ENCODE measurements at regions not wholly inside any gene's neighbourhood (a gene's known extent, or its start where the extent isn't known, plus 50 kb on each side); places are given as distances from the start of the nearest gene placed in this dataset.
A peak's percentile ranks its signal among the peaks of the same experiment; 100 is the strongest.
"Not testable (repeated sequence)": the region's sequence is repeated elsewhere in the genome, so short reads cannot be mapped to it uniquely, and the experiment has no call there.

DNA sequence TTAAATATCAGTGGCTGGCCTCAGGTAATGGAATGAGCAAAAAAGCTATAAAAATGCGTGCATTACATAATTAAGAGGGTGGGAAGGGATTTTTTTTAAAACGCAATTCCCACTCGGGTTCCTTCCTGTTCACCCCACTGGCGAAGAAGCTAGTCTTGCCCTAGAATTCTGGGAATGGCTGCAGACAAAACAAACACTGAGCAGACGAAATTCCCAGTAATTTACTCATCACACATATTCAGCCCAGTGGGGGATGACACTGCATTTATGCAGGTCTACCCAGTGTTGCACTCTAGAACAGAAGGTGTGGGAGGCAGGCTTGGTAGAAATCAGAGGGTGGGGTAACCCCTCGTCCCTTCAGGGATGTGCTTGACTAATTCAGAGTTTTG lies 2695.0 kb upstream of the DEFB115 start:
- DNase-seq (ENCODE audit: low read depth in 1 of 2, low spot score in 1 of 2): no peak

DNA sequence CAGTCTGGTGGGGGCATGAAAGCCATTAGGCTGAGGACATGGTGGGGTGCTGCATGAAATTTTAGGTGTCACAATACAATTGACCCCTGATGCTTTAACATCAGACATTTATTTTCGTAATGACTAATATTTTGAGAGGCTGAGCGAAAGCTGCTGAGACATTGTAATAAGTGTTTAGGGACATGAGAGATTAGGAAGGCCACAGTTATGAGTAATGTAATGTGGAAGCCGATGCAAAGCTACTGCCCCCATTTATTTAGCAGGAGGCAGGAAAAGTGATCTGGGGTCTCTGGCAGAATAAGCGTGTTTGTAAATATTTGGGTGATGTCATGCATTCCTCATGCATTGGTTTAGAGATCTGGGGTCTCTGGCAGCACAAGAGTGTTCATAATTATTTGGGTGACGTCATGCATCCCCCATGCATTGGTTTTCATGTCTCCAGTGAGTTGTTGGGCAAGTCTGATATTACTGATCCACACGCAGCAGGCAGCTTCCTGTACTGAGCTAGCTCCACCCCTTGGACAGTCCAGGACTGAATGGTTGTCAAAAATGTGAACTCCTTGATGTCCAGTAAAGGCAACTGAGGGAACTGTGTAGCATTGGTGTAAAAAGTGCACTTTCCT lies 2694.5 kb upstream of the DEFB115 start:
- not testable (repeated sequence) for DNase-seq (ENCODE audit: low read depth in 1 of 2, low spot score in 1 of 2)

DNA sequence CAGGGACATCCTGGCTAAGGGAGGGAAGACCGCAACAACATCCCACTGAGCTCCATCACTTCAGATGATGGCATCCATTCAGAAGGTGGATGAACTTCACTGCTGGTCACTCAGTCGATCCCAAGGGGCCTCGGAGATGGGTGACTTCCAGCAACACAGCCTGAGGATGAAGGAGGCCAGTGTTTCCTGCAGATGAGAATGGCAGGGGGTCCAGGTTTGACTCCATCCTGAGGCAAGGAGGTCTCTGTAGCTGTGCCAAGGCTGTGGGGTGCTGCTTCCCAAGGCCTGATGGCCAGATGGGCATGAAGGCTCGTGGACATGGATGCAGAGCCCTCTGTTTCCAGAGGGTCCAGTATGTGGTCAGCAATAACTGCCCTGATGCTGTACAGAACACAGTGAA lies 2693.4 kb upstream of the DEFB115 start:
- DNase-seq (ENCODE audit: low read depth in 1 of 2, low spot score in 1 of 2): not testable (repeated sequence)

DNA sequence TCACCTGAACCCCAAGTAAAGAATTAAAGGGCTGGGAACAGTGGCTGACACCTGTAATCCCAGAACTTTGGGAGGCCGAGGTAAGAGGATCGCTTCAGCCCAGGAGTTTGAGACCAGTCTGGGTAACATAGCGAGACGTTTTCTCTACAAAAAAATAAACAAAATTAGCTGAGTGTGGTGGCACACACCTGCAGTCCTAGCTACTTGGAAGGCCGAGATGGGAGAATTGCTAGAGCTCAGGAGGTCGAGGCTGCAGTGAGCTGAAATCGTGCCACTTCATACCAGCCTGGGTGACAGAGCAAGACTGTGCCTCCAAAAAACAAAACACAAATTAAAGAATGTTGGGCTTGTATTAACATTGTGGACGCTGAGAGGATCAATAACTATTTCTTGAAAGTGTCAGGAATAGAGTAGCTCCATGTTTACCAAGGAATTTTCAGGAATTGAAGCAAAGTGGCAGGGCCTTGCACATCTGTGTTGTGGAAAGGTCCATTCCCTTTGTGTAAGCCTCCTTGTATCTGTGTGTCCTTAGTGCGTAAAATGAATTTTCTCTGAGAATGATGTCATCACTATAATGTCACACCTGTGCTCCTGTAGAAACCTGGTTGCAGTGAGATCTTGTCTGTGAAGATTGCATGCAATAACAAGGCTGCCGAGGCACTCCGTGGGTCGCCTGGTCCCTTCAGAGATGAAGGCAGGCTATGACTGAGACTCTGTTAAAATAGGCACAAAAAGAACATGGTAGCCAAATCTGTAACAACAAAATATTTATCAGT lies 2692.6 kb upstream of the DEFB115 start:
- not testable (repeated sequence) for DNase-seq (ENCODE audit: low read depth in 1 of 2, low spot score in 1 of 2)

DNA sequence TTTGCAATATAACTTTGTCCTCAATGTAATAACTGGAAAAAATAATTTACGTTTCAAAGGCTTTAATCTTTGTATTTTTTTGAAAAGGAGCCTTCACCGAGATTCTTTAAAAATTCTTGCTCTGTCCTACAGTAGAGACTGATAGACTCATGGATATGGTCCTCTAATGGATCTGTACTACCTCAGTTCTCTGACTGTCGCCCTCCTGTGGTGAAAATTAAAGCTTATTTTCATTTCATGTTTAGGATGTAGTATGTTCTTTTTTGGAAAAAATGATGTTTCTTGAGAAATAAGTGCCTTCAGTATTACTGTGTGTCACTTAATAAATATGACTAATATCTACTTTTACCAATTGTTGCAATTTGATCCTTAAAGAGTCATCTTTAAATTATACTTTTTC lies 2681.5 kb upstream of the DEFB115 start:
- not testable (repeated sequence) for DNase-seq (ENCODE audit: low read depth in 1 of 2, low spot score in 1 of 2)

DNA sequence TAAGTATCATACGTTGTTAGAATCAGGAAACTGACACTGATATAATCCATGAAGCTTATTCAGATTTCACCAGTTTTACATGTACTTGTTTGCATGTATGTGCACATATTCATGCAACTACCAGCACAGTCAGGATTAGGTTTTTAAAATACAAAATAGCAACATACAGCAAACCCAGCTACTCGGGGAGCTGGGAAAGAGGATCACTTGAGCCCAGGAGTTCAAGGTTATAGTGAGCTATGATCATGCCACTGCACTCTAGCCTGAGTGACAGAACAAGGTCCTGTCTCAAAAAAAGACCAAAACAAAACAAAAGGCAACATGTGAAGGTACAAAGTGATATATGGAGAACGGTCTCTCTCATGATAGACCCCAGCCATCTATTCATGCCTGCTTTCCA lies 2665.8 kb upstream of the DEFB115 start:
- not testable (repeated sequence) for DNase-seq (ENCODE audit: low read depth in 1 of 2, low spot score in 1 of 2)

DNA sequence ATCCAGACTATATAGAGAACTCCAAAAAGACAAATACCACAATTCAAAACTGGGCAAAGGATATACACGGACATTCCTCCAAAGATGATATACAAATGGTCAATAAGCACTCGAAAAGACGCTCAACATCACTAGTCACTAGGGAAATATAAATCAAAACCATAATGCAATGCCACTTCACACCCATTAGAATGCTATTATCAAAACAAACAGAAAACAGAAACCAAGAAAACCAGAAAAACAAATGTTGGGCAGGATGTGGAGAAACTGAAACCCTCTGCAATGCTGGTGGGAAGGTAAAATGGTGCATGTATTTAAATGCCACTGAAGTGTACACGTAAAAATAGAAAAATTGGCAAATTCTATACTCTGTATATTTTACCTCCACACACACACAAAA lies 2664.1 kb upstream of the DEFB115 start:
- DNase-seq (ENCODE audit: low read depth in 1 of 2, low spot score in 1 of 2): not testable (repeated sequence)

DNA sequence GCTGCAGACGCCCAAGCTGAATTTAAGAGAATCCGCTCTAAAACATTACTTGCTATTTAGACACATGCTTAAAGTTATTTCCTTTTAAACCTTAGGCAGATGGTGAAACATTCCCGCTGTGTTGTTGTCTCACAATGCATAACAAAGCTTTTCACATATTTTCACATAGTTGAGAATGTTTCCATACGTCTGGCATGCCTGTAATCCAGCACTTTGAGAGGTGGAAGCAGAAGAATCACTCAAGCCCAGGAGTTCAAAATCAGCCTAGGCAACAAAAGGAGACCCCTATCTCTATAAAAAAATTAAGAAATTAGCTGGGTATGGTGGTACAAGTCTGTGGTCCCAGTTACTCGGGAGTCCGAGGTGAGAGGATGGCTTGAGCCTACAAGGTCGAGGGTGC lies 2663.0 kb upstream of the DEFB115 start:
- not testable (repeated sequence) for DNase-seq (ENCODE audit: low read depth in 1 of 2, low spot score in 1 of 2)

DNA sequence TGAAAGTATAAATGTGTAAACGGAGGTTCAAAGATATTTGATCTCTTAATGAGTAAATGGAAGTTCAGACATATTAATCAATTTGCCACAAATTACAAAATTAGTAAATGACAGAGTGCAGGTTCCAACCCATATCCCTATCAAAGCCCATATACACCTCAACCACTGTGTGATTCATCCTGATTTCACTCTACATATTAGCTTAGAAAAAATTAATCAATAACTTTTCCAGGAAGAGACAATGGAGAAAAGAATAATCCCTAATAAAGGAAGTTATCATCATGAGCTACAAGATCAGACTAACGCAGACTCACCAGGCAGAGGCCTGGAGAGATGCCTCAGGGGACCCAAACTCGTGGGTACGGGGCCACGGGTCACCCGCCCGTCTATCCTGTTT lies 2655.5 kb upstream of the DEFB115 start:
- not testable (repeated sequence) for DNase-seq (ENCODE audit: low read depth in 1 of 2, low spot score in 1 of 2)

DNA sequence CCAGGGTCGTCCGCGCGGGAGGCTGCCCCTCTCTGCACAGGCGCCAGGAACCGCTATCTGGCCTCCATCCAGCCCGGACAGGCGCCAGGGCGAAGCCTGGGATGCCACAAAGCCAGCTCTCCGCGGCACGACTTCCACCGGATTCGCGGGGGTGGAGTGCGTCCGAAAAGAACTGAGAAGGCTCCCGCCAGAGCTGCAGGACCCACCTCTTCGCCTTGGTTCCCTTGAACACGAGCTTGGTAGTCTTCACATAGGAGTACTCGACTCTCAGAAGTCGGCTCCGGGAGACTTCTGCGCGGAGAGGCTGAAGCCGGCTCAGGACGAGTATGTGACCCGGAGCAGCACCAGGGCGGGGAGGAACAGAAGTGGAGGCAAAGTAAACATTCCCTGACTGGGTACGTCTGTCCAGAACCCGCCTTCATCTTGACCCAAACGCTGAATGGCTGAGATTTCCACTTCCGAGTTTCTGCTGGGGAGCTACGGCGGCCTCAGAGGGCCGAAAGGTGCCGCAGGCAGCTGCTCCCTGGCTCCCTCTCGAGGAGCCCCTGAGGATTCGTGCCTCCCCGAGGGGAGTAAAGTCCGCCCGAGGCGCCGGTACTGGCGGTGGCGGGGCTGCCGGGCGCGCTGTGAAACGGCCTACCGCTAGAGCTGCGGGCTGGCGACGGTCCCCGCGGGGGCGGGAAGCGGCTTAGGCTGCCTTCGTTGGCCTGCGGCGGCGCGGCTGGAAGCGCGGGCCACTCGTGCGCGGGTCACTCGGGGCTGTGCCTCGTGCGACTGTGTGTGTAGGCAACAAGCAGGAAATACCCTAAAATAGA lies 2654.9 kb upstream of the DEFB115 start:
- DNase-seq (ENCODE audit: low read depth in 1 of 2, low spot score in 1 of 2): peak; percentile 60 to 64

DNA sequence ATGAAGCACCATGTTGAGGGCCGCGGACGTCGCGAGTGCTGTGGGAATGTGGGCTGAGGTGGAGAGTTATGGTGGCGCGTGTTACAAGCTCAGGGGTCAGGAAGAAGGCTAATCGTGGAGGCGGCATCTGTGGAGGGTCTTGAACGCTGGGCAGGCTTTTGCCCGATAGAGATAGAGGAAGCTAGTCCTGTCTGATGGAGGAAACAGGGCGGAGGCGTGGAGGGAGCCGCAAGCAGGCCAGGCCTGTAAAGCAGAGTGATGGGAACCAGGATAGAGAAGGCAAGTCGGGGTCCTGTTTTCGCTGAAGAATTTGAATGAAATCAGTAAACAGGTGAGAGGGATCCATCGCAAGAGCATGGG lies 2654.3 kb upstream of the DEFB115 start:
- DNase-seq (ENCODE audit: low read depth in 1 of 2, low spot score in 1 of 2): not testable (repeated sequence)

DNA sequence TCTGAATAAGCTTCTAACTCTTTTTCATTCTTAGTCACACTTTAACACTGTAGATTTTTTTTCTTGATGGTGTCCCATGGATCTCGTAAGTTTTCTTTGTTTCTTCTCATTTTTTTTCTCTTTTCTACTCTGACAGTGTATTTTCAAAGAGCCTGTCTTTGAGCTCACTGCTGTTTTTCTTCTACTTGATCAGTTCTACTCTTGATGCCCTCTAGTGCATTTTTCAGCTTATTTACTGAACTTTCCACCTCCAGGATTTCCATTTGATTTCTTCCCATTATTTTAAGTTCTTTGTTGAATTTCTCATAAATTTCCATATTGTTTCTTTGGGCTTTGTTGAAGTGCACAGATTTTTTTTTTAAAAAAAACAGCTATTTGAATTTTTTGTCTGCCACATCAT lies 2641.1 kb upstream of the DEFB115 start:
- no peak for DNase-seq (ENCODE audit: low read depth in 1 of 2, low spot score in 1 of 2)

DNA sequence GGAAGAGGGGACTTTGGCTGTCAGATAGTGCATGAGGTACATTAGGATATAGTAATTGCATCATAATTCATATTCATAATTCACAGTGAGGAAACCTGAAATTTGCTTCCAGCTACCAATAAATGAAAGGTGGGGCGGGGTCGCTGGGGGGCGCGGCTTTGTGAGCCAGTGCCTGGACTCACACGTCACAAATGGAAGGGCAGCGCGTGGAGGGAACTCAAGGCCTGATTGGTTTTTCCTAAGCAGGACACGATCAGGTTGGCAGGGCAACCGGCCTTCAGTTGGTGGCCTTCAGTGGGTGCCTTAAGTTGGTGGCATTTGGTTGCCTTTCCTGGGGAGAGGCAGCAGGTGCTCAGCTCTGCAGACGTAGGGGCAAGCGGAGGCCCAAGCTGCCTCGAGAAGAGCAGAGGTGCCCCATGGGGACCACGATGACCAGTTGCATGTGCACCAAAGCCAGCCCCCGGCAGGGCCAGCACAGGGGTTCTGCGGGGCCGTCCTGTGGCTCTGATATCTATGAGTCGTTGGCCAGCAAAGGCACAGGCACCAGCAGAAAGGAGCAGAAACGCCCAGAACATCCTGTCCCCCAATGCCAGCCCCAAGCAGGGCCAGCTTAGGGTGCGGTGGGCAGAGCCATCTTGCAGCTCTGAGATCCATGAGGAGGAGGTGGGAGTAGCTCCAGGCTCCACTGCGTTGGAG lies 2637.4 kb upstream of the DEFB115 start:
- DNase-seq (ENCODE audit: low read depth in 1 of 2, low spot score in 1 of 2): not testable (repeated sequence)

DNA sequence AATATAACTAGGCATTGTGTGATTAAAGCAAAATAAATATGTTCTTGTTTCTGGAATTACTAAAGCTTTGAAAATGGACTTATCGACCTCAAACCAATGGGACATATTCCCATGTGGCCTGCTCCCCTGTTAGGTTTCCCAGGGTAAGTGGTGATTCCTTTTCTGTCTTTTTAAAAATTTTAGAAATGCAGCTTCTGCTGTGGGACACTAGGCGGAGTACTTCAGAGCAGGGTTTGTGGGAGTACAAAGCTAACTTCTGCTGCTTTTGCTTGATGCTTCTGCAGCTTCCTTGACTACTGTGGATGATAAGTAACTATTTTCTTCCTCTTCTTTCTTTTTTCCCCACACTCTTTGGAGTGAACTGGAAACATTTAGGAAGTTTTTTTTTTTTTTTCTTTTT lies 2632.4 kb upstream of the DEFB115 start:
- not testable (repeated sequence) for DNase-seq (ENCODE audit: low read depth in 1 of 2, low spot score in 1 of 2)

DNA sequence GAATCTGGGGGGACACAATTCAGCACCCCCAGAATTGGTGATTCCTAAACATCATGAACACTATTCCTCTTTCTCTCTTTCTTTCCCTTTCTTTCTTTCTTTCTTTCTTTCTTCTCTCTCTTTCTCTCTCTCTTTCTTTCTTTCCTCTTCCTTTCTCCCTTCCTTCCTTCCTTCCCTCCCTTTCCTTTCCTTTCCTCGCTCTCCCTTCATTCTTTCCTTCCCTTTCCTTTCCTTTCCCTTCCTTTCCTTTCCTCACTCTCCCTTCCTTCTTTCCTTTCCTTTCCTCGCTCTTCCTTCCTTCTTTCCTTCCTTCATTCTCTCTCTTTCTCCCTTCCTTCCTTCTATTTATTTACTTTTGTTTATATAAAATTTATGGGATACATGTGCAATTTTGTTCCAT lies 2616.6 kb upstream of the DEFB115 start:
- DNase-seq (ENCODE audit: low read depth in 1 of 2, low spot score in 1 of 2): not testable (repeated sequence)
